PC-3 (cell line): ENCODE measurements at regions not wholly inside any gene's neighbourhood (a gene's known extent, or its start where the extent isn't known, plus 50 kb on each side); places are given as distances from the start of the nearest gene placed in this dataset.

ENCODE experiments used
- ATAC-seq: fragments of 200-7000 bp; cut with Tn5 transposase; 2 replicates; pipeline ENCODE4 v1.9.1; 2020; ENCODE audit warnings: mild to moderate bottlenecking, moderate library complexity
- BruUV-seq: library from RNA; stranded (reverse); fragments of 400-500 nt; replicated peaks from 2 replicates; lab custom pipeline; 2021; lab: Mats Ljungman, UMichigan
- CTCF ChIA-PET: fragments of 300-600 bp; sonication (Branson Sonifier 250); formaldehyde crosslinking; loops from one replicate; lab custom pipeline; 2022; ENCODE audit warnings: antibody characterized with exemption; lab: Charles Lee
- POLR2A ChIA-PET: fragments of 300-600 bp; sonication (Branson Sonifier 250); formaldehyde crosslinking; loops from one replicate; lab custom pipeline; 2022; ENCODE audit warnings: antibody characterized with exemption; ENCODE audit not compliant: unreplicated experiment; lab: Charles Lee
- DNase-seq: peaks from one replicate; pipeline ENCODE4 v3.0.0-alpha.2; 2015
- H2AFZ ChIP-seq: fragments of 300-600 bp; sonication (generic); 2 replicates; pipeline ENCODE4 v1.6.0; 2016; ENCODE audit warnings: antibody characterized with exemption, low read length
- H3F3A ChIP-seq: fragments of 300-600 bp; sonication (generic); one replicate; pipeline ENCODE4 v1.6.0; 2017; ENCODE audit warnings: antibody characterized with exemption, low read length, control low read depth, mild to moderate bottlenecking; ENCODE audit not compliant: unreplicated experiment
- H3K27ac ChIP-seq: fragments of 300-600 bp; sonication (generic); 2 replicates; pipeline ENCODE4 v1.5.1; 2016; ENCODE audit warnings: mild to moderate bottlenecking, low read length
- H3K27me3 ChIP-seq: fragments of 300-600 bp; sonication (generic); 2 replicates; pipeline ENCODE4 v1.6.1; 2016; ENCODE audit warnings: low read length, mixed read lengths
- H3K36me3 ChIP-seq: fragments of 300-600 bp; sonication (generic); 2 replicates; pipeline ENCODE4 v1.6.1; 2016; ENCODE audit warnings: low read depth, mixed run types, low read length, mixed read lengths
- H3K4me1 ChIP-seq: fragments of 300-600 bp; sonication (generic); 2 replicates; pipeline ENCODE4 v1.5.1; 2016; ENCODE audit warnings: low read length; ENCODE audit not compliant: insufficient read depth
- H3K4me2 ChIP-seq: fragments of 300-600 bp; sonication (generic); 2 replicates; pipeline ENCODE4 v1.6.0; 2016; ENCODE audit warnings: low read length
- H3K4me3 ChIP-seq: fragments of 300-600 bp; sonication (generic); 2 replicates; pipeline ENCODE4 v1.5.1; 2016; ENCODE audit warnings: mild to moderate bottlenecking, low read length, mixed read lengths
- H3K79me2 ChIP-seq: fragments of 300-600 bp; sonication (generic); 2 replicates; pipeline ENCODE4 v1.6.1; 2017; ENCODE audit warnings: low read length, mixed read lengths
- H3K9ac ChIP-seq: fragments of 300-600 bp; sonication (generic); 2 replicates; pipeline ENCODE4 v1.6.0; 2016; ENCODE audit warnings: mild to moderate bottlenecking, low read length
- H3K9me2 ChIP-seq: fragments of 300-600 bp; sonication (generic); replicated peaks from 2 replicates; pipeline ENCODE4 v1.6.1; 2016; ENCODE audit warnings: mixed run types, low read length, mixed read lengths
- H3K9me3 ChIP-seq: fragments of 300-600 bp; sonication (generic); 2 replicates; pipeline ENCODE4 v1.6.1; 2016; ENCODE audit warnings: low read length, mixed read lengths
- H4K20me1 ChIP-seq: fragments of 300-600 bp; sonication (generic); 2 replicates; pipeline ENCODE4 v1.6.1; 2016; ENCODE audit warnings: low read length, mixed read lengths
- EZH2 ChIP-seq: fragments of 300-600 bp; sonication (generic); IDR thresholded peaks from one replicate; pipeline ENCODE4 v1.6.1; 2017; ENCODE audit warnings: antibody characterized with exemption, mild to moderate bottlenecking, low read length; ENCODE audit not compliant: unreplicated experiment
- EZH2phosphoT487 ChIP-seq: fragments of 300-600 bp; sonication (generic); IDR thresholded peaks from 2 replicates; pipeline ENCODE4 v1.6.1; 2018; ENCODE audit warnings: mild to moderate bottlenecking, antibody characterized with exemption, low read length, borderline replicate concordance
- intact Hi-C: fragments of 100-400 bp; cut with micrococcal nuclease; formaldehyde crosslinking; loops from 2 replicates; pipeline ENCODE4 v1.9.0; 2023
- TF ChIP-seq, protein P1 (sequence below): fragments of 300-600 bp; sonication (generic); conservative IDR thresholded peaks from 2 replicates; pipeline ENCODE4 v1.5.1; 2017; ENCODE audit warnings: antibody characterized with exemption, low read depth, mild to moderate bottlenecking, low read length

- H3K9ac ChIP-seq = no peak overlapping the region
- H3K36me3 ChIP-seq = no peaks in the 10 kb centered on the region
- intact Hi-C loops = loop anchor here (10.0 kb wide), 1 partner anchor 540 kb away; no protein-coding TSS in a partner anchor
- H3K27me3 ChIP-seq = peaks cover 4% of the 10 kb centered on the region; the same call in 1 of the 2 replicates
- ChIA-PET CTCF (no interaction called here), POLR2A (no interaction called here)
- H3K9me3 ChIP-seq = no peaks in the 10 kb centered on the region
- no peaks in the 10 kb centered on the region for H3F3A ChIP-seq
- no peaks in the 10 kb centered on the region for H3K4me1 ChIP-seq
- H2AFZ ChIP-seq = no peak overlapping the region
- ATAC-seq (no peak), DNase-seq (no peak)
- no peak overlapping the region for H3K27ac ChIP-seq
- no peaks in the 10 kb centered on the region for H3K9me2 ChIP-seq
- H3K4me2 ChIP-seq = no peak overlapping the region
- H4K20me1 ChIP-seq = no peaks in the 10 kb centered on the region
- H3K79me2 ChIP-seq = no peaks in the 10 kb centered on the region
- no peak overlapping the region for H3K4me3 ChIP-seq
- TF ChIP-seq, protein P1, sequence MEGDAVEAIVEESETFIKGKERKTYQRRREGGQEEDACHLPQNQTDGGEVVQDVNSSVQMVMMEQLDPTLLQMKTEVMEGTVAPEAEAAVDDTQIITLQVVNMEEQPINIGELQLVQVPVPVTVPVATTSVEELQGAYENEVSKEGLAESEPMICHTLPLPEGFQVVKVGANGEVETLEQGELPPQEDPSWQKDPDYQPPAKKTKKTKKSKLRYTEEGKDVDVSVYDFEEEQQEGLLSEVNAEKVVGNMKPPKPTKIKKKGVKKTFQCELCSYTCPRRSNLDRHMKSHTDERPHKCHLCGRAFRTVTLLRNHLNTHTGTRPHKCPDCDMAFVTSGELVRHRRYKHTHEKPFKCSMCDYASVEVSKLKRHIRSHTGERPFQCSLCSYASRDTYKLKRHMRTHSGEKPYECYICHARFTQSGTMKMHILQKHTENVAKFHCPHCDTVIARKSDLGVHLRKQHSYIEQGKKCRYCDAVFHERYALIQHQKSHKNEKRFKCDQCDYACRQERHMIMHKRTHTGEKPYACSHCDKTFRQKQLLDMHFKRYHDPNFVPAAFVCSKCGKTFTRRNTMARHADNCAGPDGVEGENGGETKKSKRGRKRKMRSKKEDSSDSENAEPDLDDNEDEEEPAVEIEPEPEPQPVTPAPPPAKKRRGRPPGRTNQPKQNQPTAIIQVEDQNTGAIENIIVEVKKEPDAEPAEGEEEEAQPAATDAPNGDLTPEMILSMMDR = no peak
- no peak for TF ChIP-seq EZH2phosphoT487
- TF ChIP-seq EZH2 = no peak
- no TSS peak for BruUV-seq
These were observed 98.9 kb upstream of the CYRIA start for GRCh38 chr2:16764487-16764886.

GRCh38 chr2:16763493-16763899, 97.9 kb upstream of the CYRIA start:
- TF ChIP-seq EZH2 (no peak), EZH2phosphoT487 (no peak)
- TF ChIP-seq, protein P1 = no peak
- no peak overlapping the region for H3K27ac ChIP-seq
- H3K4me2 ChIP-seq = no peak overlapping the region
- intact Hi-C loops = loop anchor here (10.0 kb wide), 1 partner anchor 541 kb away; no protein-coding TSS in a partner anchor
- H3K36me3 ChIP-seq = no peaks in the 10 kb centered on the region
- CTCF ChIA-PET = no interaction called here
- DNase-seq (no peak), ATAC-seq (no peak)
- no peaks in the 10 kb centered on the region for H3F3A ChIP-seq
- H2AFZ ChIP-seq = no peak overlapping the region
- no peaks in the 10 kb centered on the region for H4K20me1 ChIP-seq
- no peaks in the 10 kb centered on the region for H3K79me2 ChIP-seq
- H3K9me2 ChIP-seq = no peaks in the 10 kb centered on the region
- BruUV-seq = no TSS peak
- no peak overlapping the region for H3K4me3 ChIP-seq
- no peak overlapping the region for H3K9ac ChIP-seq
- no peaks in the 10 kb centered on the region for H3K4me1 ChIP-seq
- H3K27me3 ChIP-seq = peaks cover 4% of the 10 kb centered on the region; the same call in 1 of the 2 replicates
- POLR2A ChIA-PET = no interaction called here
- H3K9me3 ChIP-seq = no peaks in the 10 kb centered on the region

- H3K9me2 ChIP-seq = no peaks in the 10 kb centered on the region
- no peaks in the 10 kb centered on the region for H3K4me1 ChIP-seq
- TF ChIP-seq EZH2 (no peak), EZH2phosphoT487 (no peak)
- TF ChIP-seq, protein P1 = no peak
- H2AFZ ChIP-seq = no peak overlapping the region
- ChIA-PET CTCF (no interaction called here), POLR2A (no interaction called here)
- no peak overlapping the region for H3K4me2 ChIP-seq
- H3K9me3 ChIP-seq = no peaks in the 10 kb centered on the region
- H3F3A ChIP-seq = no peaks in the 10 kb centered on the region
- no peak for DNase-seq
- no peak for ATAC-seq
- no peaks in the 10 kb centered on the region for H3K36me3 ChIP-seq
- H3K27me3 ChIP-seq = peaks cover 9% of the 10 kb centered on the region; the same call in 1 of the 2 replicates
- no peaks in the 10 kb centered on the region for H3K79me2 ChIP-seq
- BruUV-seq = no TSS peak
- H3K4me3 ChIP-seq = no peak overlapping the region
- H4K20me1 ChIP-seq = no peaks in the 10 kb centered on the region
- no peak overlapping the region for H3K27ac ChIP-seq
- intact Hi-C loops = loop anchor here (10.0 kb wide), 1 partner anchor 542 kb away; no protein-coding TSS in a partner anchor
- no peak overlapping the region for H3K9ac ChIP-seq
These were observed 97.4 kb upstream of the CYRIA start for GRCh38 chr2:16763056-16763455.
